NB4 (cell line): ENCODE measurements at regions not wholly inside any gene's neighbourhood (a gene's known extent, or its start where the extent isn't known, plus 50 kb on each side); places are given as distances from the start of the nearest gene placed in this dataset.

Source experiments
- DNase-seq: peaks from one replicate; pipeline ENCODE4 v3.0.0; 2010; ENCODE audit warnings: low read depth
- H3K4me3 ChIP-seq: one replicate; pipeline ENCODE4 v1.5.1; 2011; ENCODE audit warnings: mild to moderate bottlenecking, low read depth, low read length, moderate library complexity
- CTCF ChIP-seq: IDR thresholded peaks from one replicate; pipeline ENCODE4 v1.5.1; 2012; ENCODE audit warnings: low read depth, low read length
- MAX ChIP-seq: IDR thresholded peaks from 2 replicates; pipeline ENCODE4 v1.6.1; 2011; ENCODE audit warnings: low read depth, low read length
- MYC ChIP-seq: IDR thresholded peaks from 2 replicates; pipeline ENCODE4 v1.6.1; 2011; ENCODE audit warnings: low read depth, low read length
- POLR2A ChIP-seq: IDR thresholded peaks from 2 replicates; pipeline ENCODE4 v1.6.1; 2011; ENCODE audit warnings: mild to moderate bottlenecking; ENCODE audit not compliant: insufficient read length; ENCODE audit errors: extremely low read depth

- TF ChIP-seq MYC (no peak), POLR2A (no peak), MAX (no peak), CTCF (no peak)
- no peak for DNase-seq
- H3K4me3 ChIP-seq, result no peak overlapping the region
These were observed 75.6 kb upstream of the HEPHL1 start for GRCh38 chr11:93945596-93945995.

GRCh38 chr11:93952082-93952780 is 68.9 kb upstream of the HEPHL1 start:
- no peak for DNase-seq
- TF ChIP-seq POLR2A (no peak), MYC (no peak), CTCF (no peak), MAX (no peak)
- H3K4me3 ChIP-seq, result no peak overlapping the region

- no peak overlapping the region for H3K4me3 ChIP-seq
- TF ChIP-seq MAX (no peak), POLR2A (no peak), CTCF (no peak), MYC (no peak)
- DNase-seq, result no peak
These were observed 63.7 kb upstream of the HEPHL1 start for GRCh38 chr11:93957397-93957952.

- no peak for TF ChIP-seq CTCF
- TF ChIP-seq MYC, result no peak
- TF ChIP-seq POLR2A, result no peak
- TF ChIP-seq MAX, result no peak
- DNase-seq, result no peak
- H3K4me3 ChIP-seq, result no peak overlapping the region
These were observed 62.2 kb upstream of the HEPHL1 start for GRCh38 chr11:93958991-93959390.

- no peak for TF ChIP-seq POLR2A
- no peak for TF ChIP-seq MYC
- TF ChIP-seq CTCF, result no peak
- no peak for TF ChIP-seq MAX
- DNase-seq, result no peak
- no peak overlapping the region for H3K4me3 ChIP-seq
These were observed 61.5 kb upstream of the HEPHL1 start for GRCh38 chr11:93959663-93960062.
